ENCODE measurements at regions not wholly inside any gene's neighbourhood (a gene's known extent, or its start where the extent isn't known, plus 50 kb on each side); places are given as distances from the start of the nearest gene placed in this dataset.

GRCh38 chr7:157088136-157088535, 50.6 kb upstream of the UBE3C start:
- TF ChIP-seq POLR2A (IDR thresholded peaks at IDR 0.05), result no peak
- TF ChIP-seq POLR2AphosphoS5 (IDR thresholded peaks at IDR 0.05), result no peak

Data from breast epithelium (tissue), 3 donors.